DOHH2 (cell line): ENCODE measurements at regions not wholly inside any gene's neighbourhood (a gene's known extent, or its start where the extent isn't known, plus 50 kb on each side); places are given as distances from the start of the nearest gene placed in this dataset.
A peak's percentile ranks its signal among the peaks of the same experiment; 100 is the strongest.

Experiments
- H3F3A ChIP-seq: fragments of 200-600 bp; sonication (generic), shearing (Covaris generic); 2 replicates; pipeline ENCODE4 v1.6.0; 2016; ENCODE audit warnings: antibody characterized with exemption, mild to moderate bottlenecking; ENCODE audit not compliant: control insufficient read depth, insufficient read depth
- H3K27ac ChIP-seq: fragments of 200-600 bp; sonication (generic); 2 replicates; pipeline ENCODE4 v1.5.1; 2014; ENCODE audit warnings: low read depth, mild to moderate bottlenecking, low read length, moderate library complexity
- H3K27me3 ChIP-seq: fragments of 200-600 bp; sonication (generic); 2 replicates; pipeline ENCODE4 v1.6.1; 2014; ENCODE audit warnings: mild to moderate bottlenecking, low read length, mixed read lengths; ENCODE audit not compliant: control insufficient read depth
- H3K36me3 ChIP-seq: fragments of 200-600 bp; sonication (generic); 2 replicates; pipeline ENCODE4 v1.6.1; 2014; ENCODE audit warnings: mild to moderate bottlenecking, low read length, moderate library complexity, mixed read lengths; ENCODE audit not compliant: control insufficient read depth
- H3K4me1 ChIP-seq: fragments of 200-600 bp; sonication (generic); 2 replicates; pipeline ENCODE4 v1.6.1; 2014; ENCODE audit warnings: mild to moderate bottlenecking, low read length, mixed read lengths; ENCODE audit not compliant: control insufficient read depth
- H3K4me2 ChIP-seq: fragments of 200-600 bp; sonication (generic); 2 replicates; pipeline ENCODE4 v1.6.0; 2014; ENCODE audit warnings: mild to moderate bottlenecking, low read length, moderate library complexity
- H3K4me3 ChIP-seq: fragments of 200-600 bp; sonication (generic); 2 replicates; pipeline ENCODE4 v1.5.1; 2014; ENCODE audit warnings: mild to moderate bottlenecking, low read length, mixed read lengths
- H3K79me2 ChIP-seq: fragments of 200-600 bp; sonication (generic); 2 replicates; pipeline ENCODE4 v1.6.1; 2014; ENCODE audit warnings: mild to moderate bottlenecking, low read length, mixed read lengths; ENCODE audit not compliant: control insufficient read depth
- H3K9me2 ChIP-seq: fragments of 200-600 bp; sonication (generic); replicated peaks from 2 replicates; pipeline ENCODE4 v1.6.1; 2014; ENCODE audit warnings: mild to moderate bottlenecking, low read length, mixed read lengths; ENCODE audit not compliant: control insufficient read depth
- H3K9me3 ChIP-seq: fragments of 200-600 bp; sonication (generic); 2 replicates; pipeline ENCODE4 v1.6.1; 2014; ENCODE audit warnings: antibody characterized with exemption, low read length, mixed read lengths; ENCODE audit not compliant: control insufficient read depth, insufficient read depth
- H4K20me1 ChIP-seq: fragments of 200-600 bp; sonication (generic); 2 replicates; pipeline ENCODE4 v1.6.0; 2014; ENCODE audit warnings: low read depth, mild to moderate bottlenecking, antibody characterized with exemption, low read length, moderate library complexity; ENCODE audit not compliant: control insufficient read depth, insufficient read depth
- EZH2phosphoT487 ChIP-seq: fragments of 200-600 bp; sonication (generic); IDR thresholded peaks from 2 replicates; pipeline ENCODE4 v1.6.1; 2017; ENCODE audit warnings: borderline replicate concordance, mild to moderate bottlenecking, antibody characterized with exemption, low read length, moderate library complexity, mixed read lengths
- TF ChIP-seq, protein P1 (sequence below): fragments of 200-600 bp; sonication (generic); IDR thresholded peaks from one replicate; pipeline ENCODE4 v1.5.1; 2014; ENCODE audit warnings: antibody characterized with exemption, mild to moderate bottlenecking, low read depth, low read length; ENCODE audit not compliant: poor library complexity, severe bottlenecking

DNA sequence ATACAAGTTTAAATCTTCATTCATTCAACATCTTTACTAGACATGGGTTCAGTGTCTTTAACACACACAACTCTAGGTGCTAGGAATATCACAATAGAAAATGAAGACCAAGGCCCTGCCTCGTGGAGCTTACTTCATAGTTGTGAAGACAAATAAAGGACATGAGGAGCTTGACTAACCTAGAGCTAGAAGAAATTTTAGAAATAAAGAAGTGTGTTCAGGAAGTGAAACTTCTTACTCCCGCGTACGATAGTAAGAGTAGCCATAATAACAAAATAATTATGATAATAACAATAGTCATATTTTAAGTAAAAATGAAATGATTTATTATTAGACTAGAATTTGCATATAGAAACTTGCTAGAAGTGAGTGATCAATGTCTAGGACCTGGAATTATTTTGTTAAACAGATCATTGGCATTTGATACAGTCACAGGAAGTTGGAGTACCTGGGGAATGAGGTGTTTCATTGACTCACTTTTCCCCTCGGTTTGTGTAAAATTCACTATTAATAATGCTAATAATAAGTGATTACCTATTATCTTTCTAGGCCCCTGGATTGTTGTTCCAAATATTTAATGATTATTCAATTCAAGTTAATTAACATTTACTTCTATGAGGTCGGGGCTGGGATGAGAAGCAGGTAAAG lies 331.3 kb downstream of the NSG2 start:
- TF ChIP-seq, protein P1, sequence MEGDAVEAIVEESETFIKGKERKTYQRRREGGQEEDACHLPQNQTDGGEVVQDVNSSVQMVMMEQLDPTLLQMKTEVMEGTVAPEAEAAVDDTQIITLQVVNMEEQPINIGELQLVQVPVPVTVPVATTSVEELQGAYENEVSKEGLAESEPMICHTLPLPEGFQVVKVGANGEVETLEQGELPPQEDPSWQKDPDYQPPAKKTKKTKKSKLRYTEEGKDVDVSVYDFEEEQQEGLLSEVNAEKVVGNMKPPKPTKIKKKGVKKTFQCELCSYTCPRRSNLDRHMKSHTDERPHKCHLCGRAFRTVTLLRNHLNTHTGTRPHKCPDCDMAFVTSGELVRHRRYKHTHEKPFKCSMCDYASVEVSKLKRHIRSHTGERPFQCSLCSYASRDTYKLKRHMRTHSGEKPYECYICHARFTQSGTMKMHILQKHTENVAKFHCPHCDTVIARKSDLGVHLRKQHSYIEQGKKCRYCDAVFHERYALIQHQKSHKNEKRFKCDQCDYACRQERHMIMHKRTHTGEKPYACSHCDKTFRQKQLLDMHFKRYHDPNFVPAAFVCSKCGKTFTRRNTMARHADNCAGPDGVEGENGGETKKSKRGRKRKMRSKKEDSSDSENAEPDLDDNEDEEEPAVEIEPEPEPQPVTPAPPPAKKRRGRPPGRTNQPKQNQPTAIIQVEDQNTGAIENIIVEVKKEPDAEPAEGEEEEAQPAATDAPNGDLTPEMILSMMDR: no peak
- no peak for TF ChIP-seq EZH2phosphoT487
- no peaks in the 10 kb centered on the region for H4K20me1 ChIP-seq
- H3K4me1 ChIP-seq: peaks cover 9% of the 10 kb centered on the region
- H3K9me2 ChIP-seq: no peaks in the 10 kb centered on the region
- H3K4me2 ChIP-seq: peak overlapping the region; percentile 20; the same call in 1 of the 2 replicates
- no peak overlapping the region for H3K27ac ChIP-seq
- H3K4me3 ChIP-seq: no peak overlapping the region
- H3K36me3 ChIP-seq: no peaks in the 10 kb centered on the region
- H3K79me2 ChIP-seq: no peaks in the 10 kb centered on the region
- no peaks in the 10 kb centered on the region for H3K27me3 ChIP-seq
- H3F3A ChIP-seq: no peaks in the 10 kb centered on the region
- H3K9me3 ChIP-seq: no peaks in the 10 kb centered on the region

DNA sequence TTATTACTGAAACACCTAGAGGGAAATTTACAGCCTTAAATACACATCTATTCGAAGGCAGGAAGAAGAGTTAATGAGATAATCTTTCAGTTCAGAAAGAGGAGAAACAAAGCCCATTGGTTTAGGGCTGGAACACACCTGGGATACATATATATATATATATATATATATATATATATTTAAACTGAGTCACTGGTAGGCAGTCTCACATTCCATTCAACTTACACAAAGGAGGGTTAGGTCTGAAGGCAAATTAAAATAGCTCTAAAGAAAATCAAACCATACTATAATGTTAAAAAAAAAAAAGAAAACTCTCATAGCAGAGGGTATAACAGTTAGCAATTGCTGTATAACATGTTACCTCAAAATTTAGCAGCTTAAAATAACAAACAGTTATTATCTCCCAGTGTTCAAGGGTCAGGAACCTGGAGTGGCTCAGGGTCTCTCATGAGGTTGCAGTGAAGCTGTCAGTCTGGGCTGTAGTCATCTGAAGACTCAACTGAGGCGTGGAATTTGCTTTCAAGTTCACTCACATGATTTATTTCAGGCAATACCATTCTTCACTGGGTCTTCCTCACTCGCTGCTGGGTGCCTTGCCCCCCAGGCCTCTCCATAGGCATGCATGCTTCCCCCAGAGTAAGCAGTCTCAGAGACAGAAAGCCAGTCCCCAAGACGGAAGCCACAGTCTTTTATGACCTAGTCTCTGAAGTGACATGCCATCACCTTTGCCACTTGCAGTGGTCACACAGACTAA lies 332.8 kb downstream of the NSG2 start:
- no peaks in the 10 kb centered on the region for H3K27me3 ChIP-seq
- peaks cover 9% of the 10 kb centered on the region for H3K4me1 ChIP-seq
- H3F3A ChIP-seq: no peaks in the 10 kb centered on the region
- H3K9me2 ChIP-seq: no peaks in the 10 kb centered on the region
- no peaks in the 10 kb centered on the region for H3K9me3 ChIP-seq
- TF ChIP-seq EZH2phosphoT487: no peak
- no peak overlapping the region for H3K4me2 ChIP-seq
- no peak overlapping the region for H3K4me3 ChIP-seq
- no peaks in the 10 kb centered on the region for H3K36me3 ChIP-seq
- H4K20me1 ChIP-seq: no peaks in the 10 kb centered on the region
- no peak overlapping the region for H3K27ac ChIP-seq
- no peaks in the 10 kb centered on the region for H3K79me2 ChIP-seq

DNA sequence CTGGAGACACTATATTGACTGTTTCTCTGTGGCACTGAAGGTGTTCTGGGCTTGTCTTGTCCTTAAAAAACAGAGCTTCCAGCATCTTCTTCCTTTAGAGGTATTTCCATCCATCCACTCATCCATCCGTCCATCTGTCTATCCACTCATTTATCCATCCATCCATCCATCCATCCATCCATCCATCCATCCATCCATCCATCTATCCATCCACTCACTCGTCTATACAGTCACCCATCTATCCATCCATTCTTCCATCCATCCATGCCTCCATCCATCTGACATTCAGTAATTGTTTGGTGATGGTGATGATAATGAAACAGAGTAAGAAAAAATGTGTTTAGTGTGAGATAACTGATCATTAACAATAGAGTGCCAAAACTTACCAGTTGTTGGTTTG lies 334.8 kb downstream of the NSG2 start:
- H3F3A ChIP-seq: no peaks in the 10 kb centered on the region
- H3K79me2 ChIP-seq: no peaks in the 10 kb centered on the region
- H3K4me2 ChIP-seq: no peak overlapping the region
- H3K36me3 ChIP-seq: no peaks in the 10 kb centered on the region
- no peaks in the 10 kb centered on the region for H4K20me1 ChIP-seq
- peaks cover 9% of the 10 kb centered on the region for H3K4me1 ChIP-seq
- no peaks in the 10 kb centered on the region for H3K27me3 ChIP-seq
- H3K27ac ChIP-seq: no peak overlapping the region
- no peaks in the 10 kb centered on the region for H3K9me2 ChIP-seq
- no peaks in the 10 kb centered on the region for H3K9me3 ChIP-seq
- TF ChIP-seq EZH2phosphoT487: no peak
- TF ChIP-seq, protein P1: no peak
- H3K4me3 ChIP-seq: no peak overlapping the region

DNA sequence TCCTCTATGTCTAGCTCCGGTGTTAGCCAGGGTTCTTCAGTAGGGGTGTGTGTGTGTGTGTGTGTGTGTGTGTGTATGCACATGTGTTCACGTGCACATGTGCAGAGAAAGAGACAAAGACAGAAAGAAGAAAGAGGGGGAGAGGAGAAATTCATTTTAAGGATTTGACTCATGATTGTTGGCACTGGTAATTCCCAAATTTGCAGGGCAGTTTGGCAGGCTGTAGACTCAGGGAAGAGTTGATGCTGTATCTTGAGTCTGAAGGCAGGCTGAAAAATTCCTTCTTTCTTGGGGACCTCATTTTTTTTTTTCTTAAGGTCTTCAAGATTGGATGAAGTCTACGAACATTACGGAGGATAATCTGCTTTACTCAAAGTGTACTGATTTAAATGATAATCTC lies 335.7 kb downstream of the NSG2 start:
- H3K79me2 ChIP-seq: no peaks in the 10 kb centered on the region
- peaks cover 8% of the 10 kb centered on the region for H3K4me1 ChIP-seq
- H3K9me2 ChIP-seq: no peaks in the 10 kb centered on the region
- H3F3A ChIP-seq: no peaks in the 10 kb centered on the region
- no peaks in the 10 kb centered on the region for H4K20me1 ChIP-seq
- no peaks in the 10 kb centered on the region for H3K27me3 ChIP-seq
- H3K4me2 ChIP-seq: no peak overlapping the region
- TF ChIP-seq, protein P1: no peak
- no peak for TF ChIP-seq EZH2phosphoT487
- H3K4me3 ChIP-seq: no peak overlapping the region
- H3K27ac ChIP-seq: no peak overlapping the region
- no peaks in the 10 kb centered on the region for H3K36me3 ChIP-seq
- no peaks in the 10 kb centered on the region for H3K9me3 ChIP-seq
